IPS DF 6.9 (cell line): ENCODE measurements at regions not wholly inside any gene's neighbourhood (a gene's known extent, or its start where the extent isn't known, plus 50 kb on each side); places are given as distances from the start of the nearest gene placed in this dataset.
A peak's percentile ranks its signal among the peaks of the same experiment; 100 is the strongest.
"Not testable (repeated sequence)": the region's sequence is repeated elsewhere in the genome, so short reads cannot be mapped to it uniquely, and the experiment has no call there.

ENCODE experiments used
- DNase-seq: peaks from one replicate; pipeline ENCODE4 v3.0.0-alpha.2; 2013; ENCODE audit warnings: low read depth, low spot score
- H3K27ac ChIP-seq: one replicate; pipeline ENCODE4 v1.5.1; 2013; ENCODE audit warnings: low read length, control low read depth
- H3K27me3 ChIP-seq: 2 replicates; pipeline ENCODE4 v1.6.1; 2013; ENCODE audit warnings: mild to moderate bottlenecking, low read length; ENCODE audit not compliant: control insufficient read depth, insufficient read depth
- H3K36me3 ChIP-seq: 2 replicates; pipeline ENCODE4 v1.6.1; 2013; ENCODE audit warnings: low read length; ENCODE audit not compliant: control insufficient read depth, insufficient read depth
- H3K4me1 ChIP-seq: 2 replicates; pipeline ENCODE4 v1.6.1; 2013; ENCODE audit warnings: low read length; ENCODE audit not compliant: control insufficient read depth, insufficient read depth
- H3K4me3 ChIP-seq: 2 replicates; pipeline ENCODE4 v1.5.1; 2013; ENCODE audit warnings: mild to moderate bottlenecking, low read length
- H3K9me3 ChIP-seq: 2 replicates; pipeline ENCODE4 v1.6.1; 2013; ENCODE audit warnings: low read length, inconsistent platforms; ENCODE audit not compliant: control insufficient read depth, insufficient read depth
- WGBS: extraction: QIAGEN DNeasy Blood & Tissue Kit; methylation state at CpG from one replicate; pipeline ENCODE4 v1.1.7; 2013; ENCODE audit warnings: mixed read lengths, missing lambda C conversion rate; ENCODE audit not compliant: insufficient read length, insufficient coverage; 5-methylcytosine and 5-hydroxymethylcytosine counted together

DNA sequence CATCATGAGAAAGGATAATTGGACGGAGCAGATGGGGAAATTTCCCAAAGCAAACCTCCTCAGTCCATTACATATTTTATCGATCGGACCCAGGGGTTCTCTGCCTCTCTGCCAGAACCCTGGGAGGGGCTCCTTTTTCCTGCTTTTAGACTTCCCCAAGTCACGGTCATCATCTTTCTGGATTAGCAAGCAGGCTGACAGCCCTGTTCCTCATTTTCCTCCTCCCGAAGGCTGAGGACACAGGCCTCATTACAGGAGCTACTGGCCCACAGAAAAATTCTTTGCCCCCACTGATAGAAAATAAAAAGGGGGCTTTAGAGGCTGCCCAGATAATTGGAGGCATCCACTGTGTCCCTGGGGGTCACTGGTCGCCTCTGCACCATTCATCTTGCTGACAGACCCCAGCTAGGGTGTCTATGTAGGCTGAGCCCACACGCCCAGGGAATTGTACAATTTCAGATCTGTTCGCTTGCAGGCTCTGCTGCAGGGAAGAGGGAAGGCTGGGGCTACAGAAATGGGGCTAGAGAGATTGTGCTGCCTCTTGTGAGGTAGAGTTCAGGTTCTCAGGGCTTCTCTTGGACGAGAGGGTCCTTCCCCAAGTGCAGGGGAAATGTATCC lies 125.7 kb upstream of the SDK1 start:
- Histone ChIP-seq H3K4me1 (0 out of 2 replicates have a peak, but pooled peaks cover 2% of the 10 kb centered on the region), H3K9me3 (no peaks in the 10 kb centered on the region), H3K27me3 (no peaks in the 10 kb centered on the region), H3K4me3 (no peak overlapping the region), H3K36me3 (no peaks in the 10 kb centered on the region), H3K27ac (no peak overlapping the region)
- DNase-seq: no peak
- no CpG with 5 or more reads among the region's 9 CpGs for WGBS

- Histone ChIP-seq H3K4me3 (no peak overlapping the region), H3K9me3 (no peaks in the 10 kb centered on the region), H3K36me3 (no peaks in the 10 kb centered on the region), H3K27me3 (no peaks in the 10 kb centered on the region), H3K27ac (no peak overlapping the region), H3K4me1 (0 out of 2 replicates have a peak, but pooled peaks cover 2% of the 10 kb centered on the region)
- WGBS: no CpG with 5 or more reads among the region's 10 CpGs
- DNase-seq: peak; percentile 45
Observed at GRCh38 chr7:3176112-3177000, 124.7 kb upstream of the SDK1 start.

- no peak overlapping the region for H3K27ac ChIP-seq
- no peak overlapping the region for H3K4me3 ChIP-seq
- H3K36me3 ChIP-seq: no peaks in the 10 kb centered on the region
- H3K9me3 ChIP-seq: no peaks in the 10 kb centered on the region
- no peaks in the 10 kb centered on the region for H3K27me3 ChIP-seq
- 0 out of 2 replicates have a peak, but pooled peaks cover 2% of the 10 kb centered on the region for H3K4me1 ChIP-seq
- WGBS: no CpG with 5 or more reads among the region's 2 CpGs
- no peak for DNase-seq
Observed at GRCh38 chr7:3177271-3177670, 123.8 kb upstream of the SDK1 start.

GRCh38 chr7:3179456-3179855 lies 121.6 kb upstream of the SDK1 start:
- H3K36me3 ChIP-seq: no peaks in the 10 kb centered on the region
- H3K27me3 ChIP-seq: no peaks in the 10 kb centered on the region; the same call in 1 of the 2 replicates
- no peak overlapping the region for H3K4me3 ChIP-seq
- no peak for DNase-seq
- 0 out of 2 replicates have a peak, but pooled peaks cover 2% of the 10 kb centered on the region for H3K4me1 ChIP-seq
- no peaks in the 10 kb centered on the region for H3K9me3 ChIP-seq
- no CpG with 5 or more reads among the region's 8 CpGs for WGBS
- H3K27ac ChIP-seq: no peak overlapping the region

DNA sequence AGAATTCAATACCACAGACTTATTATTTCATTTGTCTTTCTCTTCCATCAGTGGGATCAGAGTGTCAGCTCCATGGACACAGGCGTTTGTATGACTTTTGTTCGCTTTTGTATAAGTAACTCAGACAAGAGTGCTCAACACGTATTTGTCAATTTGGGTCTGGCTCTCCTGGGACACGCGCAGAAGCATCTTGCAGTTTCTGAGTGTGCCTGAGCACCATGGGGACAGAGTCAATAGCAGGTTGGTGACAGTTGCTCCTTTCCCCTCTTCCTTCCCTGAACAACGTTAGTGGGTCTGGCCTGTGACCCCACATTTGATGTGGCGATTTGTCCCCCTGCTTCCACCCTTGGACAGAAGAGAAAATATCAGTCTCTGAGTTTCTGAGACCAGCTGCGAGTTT lies 120.4 kb upstream of the SDK1 start:
- WGBS: no CpG with 5 or more reads among the region's 8 CpGs
- DNase-seq: no peak
- no peaks in the 10 kb centered on the region; the same call in 1 of the 2 replicates for H3K27me3 ChIP-seq
- H3K4me1 ChIP-seq: 0 out of 2 replicates have a peak, but pooled peaks cover under 1% of the 10 kb centered on the region
- no peaks in the 10 kb centered on the region for H3K9me3 ChIP-seq
- no peaks in the 10 kb centered on the region for H3K36me3 ChIP-seq
- no peak overlapping the region for H3K27ac ChIP-seq
- no peak overlapping the region for H3K4me3 ChIP-seq

DNA sequence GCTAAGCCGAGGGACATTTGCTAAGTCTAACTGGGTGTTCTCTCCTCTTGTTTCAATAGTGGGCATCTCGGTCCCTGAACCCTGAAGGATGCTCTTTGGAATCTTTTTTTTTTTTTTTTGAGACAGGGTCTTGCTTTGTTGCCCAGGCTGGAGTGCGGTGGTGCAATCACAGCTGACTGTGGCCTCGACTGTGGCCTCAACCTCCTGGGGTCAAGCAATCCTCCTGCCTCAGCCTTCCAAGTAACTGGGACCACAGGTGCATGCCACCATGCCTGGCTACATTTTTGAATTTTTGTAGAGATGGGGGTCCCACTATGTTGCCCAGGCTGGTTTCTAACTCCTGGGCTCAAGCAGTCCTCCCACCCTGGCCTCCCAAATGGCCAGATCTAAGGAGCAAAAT lies 119.0 kb upstream of the SDK1 start:
- H3K4me1 ChIP-seq, H3K36me3 ChIP-seq, H3K27me3 ChIP-seq, H3K9me3 ChIP-seq, H3K27ac ChIP-seq, H3K4me3 ChIP-seq, DNase-seq: not testable (repeated sequence)
- WGBS: no CpG with 5 or more reads among the region's 4 CpGs

GRCh38 chr7:3187444-3188040 lies 113.5 kb upstream of the SDK1 start:
- H3K9me3 ChIP-seq: no peaks in the 10 kb centered on the region
- no peaks in the 10 kb centered on the region for H3K4me1 ChIP-seq
- H3K27ac ChIP-seq: no peak overlapping the region
- H3K4me3 ChIP-seq: no peak overlapping the region
- H3K36me3 ChIP-seq: no peaks in the 10 kb centered on the region
- H3K27me3 ChIP-seq: no peaks in the 10 kb centered on the region; the same call in 1 of the 2 replicates
- WGBS: no CpG with 5 or more reads among the region's 18 CpGs
- DNase-seq: no peak

GRCh38 chr7:3188946-3189345 lies 112.1 kb upstream of the SDK1 start:
- no peaks in the 10 kb centered on the region for H3K36me3 ChIP-seq
- no peaks in the 10 kb centered on the region for H3K4me1 ChIP-seq
- no CpG with 5 or more reads among the region's 9 CpGs for WGBS
- no peak overlapping the region for H3K4me3 ChIP-seq
- H3K27ac ChIP-seq: no peak overlapping the region
- no peaks in the 10 kb centered on the region for H3K27me3 ChIP-seq
- DNase-seq: no peak
- no peaks in the 10 kb centered on the region for H3K9me3 ChIP-seq

GRCh38 chr7:3191548-3191947 lies 109.5 kb upstream of the SDK1 start:
- no peaks in the 10 kb centered on the region for H3K36me3 ChIP-seq
- no CpG with 5 or more reads among the region's 4 CpGs for WGBS
- H3K4me1 ChIP-seq: peaks cover 3% of the 10 kb centered on the region; the same call in 1 of the 2 replicates
- H3K9me3 ChIP-seq: no peaks in the 10 kb centered on the region
- no peaks in the 10 kb centered on the region for H3K27me3 ChIP-seq
- no peak overlapping the region for H3K27ac ChIP-seq
- DNase-seq: no peak
- H3K4me3 ChIP-seq: no peak overlapping the region

- Histone ChIP-seq H3K27me3 (no peaks in the 10 kb centered on the region), H3K4me3 (no peak overlapping the region), H3K36me3 (no peaks in the 10 kb centered on the region), H3K9me3 (no peaks in the 10 kb centered on the region), H3K4me1 (peaks cover 8% of the 10 kb centered on the region; the same call in 1 of the 2 replicates), H3K27ac (no peak overlapping the region)
- WGBS: no CpG with 5 or more reads among the region's 4 CpGs
- DNase-seq: no peak
Observed at GRCh38 chr7:3192669-3193068, 108.4 kb upstream of the SDK1 start.
